Karpas-422 (cell line): ENCODE measurements at regions not wholly inside any gene's neighbourhood (a gene's known extent, or its start where the extent isn't known, plus 50 kb on each side); places are given as distances from the start of the nearest gene placed in this dataset.
A peak's percentile ranks its signal among the peaks of the same experiment; 100 is the strongest.

Experiments used
- DNase-seq: peaks from one replicate; pipeline ENCODE4 v3.0.0-alpha.2; 2015
- H2AFZ ChIP-seq: fragments of 200-600 bp; sonication (generic); 2 replicates; pipeline ENCODE4 v1.6.1; 2014; ENCODE audit warnings: antibody characterized with exemption, low read length, mixed read lengths
- H3K27ac ChIP-seq: fragments of 200-600 bp; sonication (generic); 2 replicates; pipeline ENCODE4 v1.5.1; 2014; ENCODE audit warnings: mild to moderate bottlenecking, low read length, moderate library complexity
- H3K27me3 ChIP-seq: fragments of 200-600 bp; sonication (generic); 2 replicates; pipeline ENCODE4 v1.6.1; 2014; ENCODE audit warnings: low read length, mixed read lengths
- H3K36me3 ChIP-seq: fragments of 200-600 bp; sonication (generic); 2 replicates; pipeline ENCODE4 v1.6.1; 2014; ENCODE audit warnings: low read length, mixed read lengths; ENCODE audit not compliant: insufficient read depth
- H3K4me1 ChIP-seq: fragments of 200-600 bp; sonication (generic); 2 replicates; pipeline ENCODE4 v1.6.1; 2014; ENCODE audit warnings: mild to moderate bottlenecking, low read length, mixed read lengths
- H3K4me2 ChIP-seq: fragments of 200-600 bp; sonication (generic); 2 replicates; pipeline ENCODE4 v1.6.1; 2014; ENCODE audit warnings: low read length, low read depth, mild to moderate bottlenecking; ENCODE audit not compliant: poor library complexity, severe bottlenecking
- H3K4me3 ChIP-seq: fragments of 200-600 bp; sonication (generic); 2 replicates; pipeline ENCODE4 v1.5.1; 2014; ENCODE audit warnings: mild to moderate bottlenecking, antibody characterized with exemption, low read length, mixed read lengths
- H3K79me2 ChIP-seq: fragments of 200-600 bp; sonication (generic); 2 replicates; pipeline ENCODE4 v1.6.1; 2014; ENCODE audit warnings: mild to moderate bottlenecking, low read length, mixed read lengths
- H3K9ac ChIP-seq: fragments of 200-600 bp; sonication (generic); 2 replicates; pipeline ENCODE4 v1.6.0; 2014; ENCODE audit warnings: low read length
- H3K9me2 ChIP-seq: fragments of 200-600 bp; sonication (generic), shearing (Covaris generic); replicated peaks from 2 replicates; pipeline ENCODE4 v1.6.0; 2014; ENCODE audit warnings: mild to moderate bottlenecking, low read length, moderate library complexity; ENCODE audit not compliant: insufficient read depth
- H3K9me3 ChIP-seq: fragments of 300-700, 200-600 bp; sonication (generic); 2 replicates; pipeline ENCODE4 v1.6.1; 2014; ENCODE audit warnings: low read length, mixed read lengths
- H4K20me1 ChIP-seq: fragments of 200-600 bp; sonication (generic); 2 replicates; pipeline ENCODE4 v1.6.1; 2014; ENCODE audit warnings: mild to moderate bottlenecking, antibody characterized with exemption, low read length, low read depth; ENCODE audit not compliant: insufficient read depth

DNA sequence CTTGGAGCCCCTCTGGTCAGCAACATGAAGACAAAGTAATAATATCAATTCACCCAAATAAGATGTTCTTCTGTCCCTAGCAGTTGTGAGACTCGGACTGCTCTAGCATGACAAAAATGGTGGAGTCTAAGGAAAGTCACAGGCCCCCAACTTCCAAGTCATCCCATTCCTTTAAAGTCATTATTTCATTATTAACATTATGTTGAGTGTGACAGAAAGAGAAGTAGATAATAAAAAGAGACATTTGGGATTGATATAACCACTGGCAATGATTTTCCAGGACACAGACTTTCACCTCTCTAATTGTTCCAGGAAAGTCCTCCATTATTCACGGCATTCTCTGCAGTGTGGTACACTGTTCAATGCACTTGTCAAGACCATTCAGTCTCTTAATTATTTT is 1533.0 kb upstream of the TENM4 start:
- Histone ChIP-seq H3K79me2 (no peaks in the 10 kb centered on the region), H3K27ac (no peak overlapping the region), H3K27me3 (no peaks in the 10 kb centered on the region), H3K9me2 (peaks cover 4% of the 10 kb centered on the region; the same call in 1 of the 2 replicates), H3K9ac (no peak overlapping the region), H3K9me3 (peaks cover 11% of the 10 kb centered on the region), H3K4me3 (no peak overlapping the region), H2AFZ (no peak overlapping the region), H3K36me3 (no peaks in the 10 kb centered on the region), H4K20me1 (no peaks in the 10 kb centered on the region), H3K4me1 (no peaks in the 10 kb centered on the region), H3K4me2 (no peak overlapping the region)
- DNase-seq = no peak

DNA sequence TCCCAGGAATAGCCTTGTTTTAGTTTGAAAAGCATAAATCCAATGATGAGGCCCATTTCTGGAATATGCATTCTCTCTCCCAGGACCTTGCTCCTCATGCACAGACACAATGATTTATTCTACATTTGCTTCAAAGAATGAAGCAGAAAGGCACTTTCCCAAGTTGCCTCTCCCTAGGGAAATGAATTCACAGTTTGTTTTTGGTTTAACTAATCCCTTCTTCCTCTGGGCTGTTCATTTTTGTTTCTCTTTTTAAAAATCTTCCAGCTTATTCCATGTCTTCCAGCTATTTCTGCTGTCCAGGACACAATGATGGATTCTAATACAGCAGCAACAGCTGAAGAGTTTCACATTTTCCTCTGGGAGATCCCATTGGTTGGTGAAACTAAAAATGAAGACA is 1529.2 kb upstream of the TENM4 start:
- no peak overlapping the region for H3K4me3 ChIP-seq
- no peak overlapping the region for H3K27ac ChIP-seq
- H3K9me3 ChIP-seq = peaks cover 11% of the 10 kb centered on the region
- H4K20me1 ChIP-seq = no peaks in the 10 kb centered on the region
- DNase-seq = no peak
- no peak overlapping the region for H3K4me2 ChIP-seq
- no peaks in the 10 kb centered on the region for H3K36me3 ChIP-seq
- peaks cover 4% of the 10 kb centered on the region; the same call in 1 of the 2 replicates for H3K9me2 ChIP-seq
- no peaks in the 10 kb centered on the region for H3K79me2 ChIP-seq
- H3K4me1 ChIP-seq = no peaks in the 10 kb centered on the region
- no peaks in the 10 kb centered on the region for H3K27me3 ChIP-seq
- H3K9ac ChIP-seq = no peak overlapping the region
- no peak overlapping the region for H2AFZ ChIP-seq

GRCh38 chr11:80967649-80968048 is 1526.8 kb upstream of the TENM4 start:
- no peak for DNase-seq
- H3K4me3 ChIP-seq = no peak overlapping the region
- no peaks in the 10 kb centered on the region for H3K79me2 ChIP-seq
- peak overlapping the region; percentile 14 for H3K4me2 ChIP-seq
- no peak overlapping the region for H2AFZ ChIP-seq
- no peaks in the 10 kb centered on the region for H3K9me2 ChIP-seq
- peaks cover 7% of the 10 kb centered on the region for H3K9me3 ChIP-seq
- H3K36me3 ChIP-seq = no peaks in the 10 kb centered on the region
- no peaks in the 10 kb centered on the region for H3K27me3 ChIP-seq
- H4K20me1 ChIP-seq = no peaks in the 10 kb centered on the region
- H3K9ac ChIP-seq = no peak overlapping the region
- no peaks in the 10 kb centered on the region for H3K4me1 ChIP-seq
- H3K27ac ChIP-seq = no peak overlapping the region

DNA sequence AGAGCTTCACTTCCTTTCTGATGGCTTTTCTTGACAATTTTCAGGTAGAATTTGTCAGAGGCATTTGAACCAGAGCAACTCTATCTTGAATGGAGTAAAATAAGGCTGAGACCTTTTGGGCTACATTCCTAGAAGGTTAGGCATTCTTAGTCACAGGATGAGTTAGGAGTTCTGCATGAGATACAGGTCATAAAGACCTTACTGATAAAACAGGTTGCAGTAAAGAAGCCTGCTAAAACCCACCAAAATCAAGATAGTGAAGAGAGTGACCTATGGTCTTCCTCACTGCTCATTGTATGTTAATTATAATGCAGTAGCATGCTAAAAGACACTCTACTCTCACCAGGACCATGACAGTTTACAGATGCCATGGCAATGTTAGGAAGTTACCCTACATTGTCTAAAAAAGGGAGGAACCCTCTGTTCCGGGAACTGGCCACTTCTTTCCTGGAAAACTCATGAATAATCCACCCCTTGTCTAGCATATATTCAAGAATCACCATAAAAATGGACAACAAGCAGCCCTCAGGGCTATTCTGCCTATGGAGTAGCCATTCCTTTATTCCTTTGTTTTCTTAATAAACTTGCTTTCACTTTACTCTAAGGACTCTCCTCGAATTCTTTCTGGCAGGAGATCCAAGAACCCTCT is 1519.7 kb upstream of the TENM4 start:
- no peaks in the 10 kb centered on the region for H3K79me2 ChIP-seq
- H3K4me1 ChIP-seq = no peaks in the 10 kb centered on the region
- H4K20me1 ChIP-seq = no peaks in the 10 kb centered on the region
- no peak overlapping the region for H3K9ac ChIP-seq
- H3K9me3 ChIP-seq = peaks cover 8% of the 10 kb centered on the region
- H3K36me3 ChIP-seq = no peaks in the 10 kb centered on the region
- no peaks in the 10 kb centered on the region; the same call in 1 of the 2 replicates for H3K9me2 ChIP-seq
- no peak overlapping the region for H3K4me2 ChIP-seq
- no peak overlapping the region for H2AFZ ChIP-seq
- DNase-seq = no peak
- H3K27ac ChIP-seq = no peak overlapping the region
- no peak overlapping the region for H3K4me3 ChIP-seq
- no peaks in the 10 kb centered on the region for H3K27me3 ChIP-seq

DNA sequence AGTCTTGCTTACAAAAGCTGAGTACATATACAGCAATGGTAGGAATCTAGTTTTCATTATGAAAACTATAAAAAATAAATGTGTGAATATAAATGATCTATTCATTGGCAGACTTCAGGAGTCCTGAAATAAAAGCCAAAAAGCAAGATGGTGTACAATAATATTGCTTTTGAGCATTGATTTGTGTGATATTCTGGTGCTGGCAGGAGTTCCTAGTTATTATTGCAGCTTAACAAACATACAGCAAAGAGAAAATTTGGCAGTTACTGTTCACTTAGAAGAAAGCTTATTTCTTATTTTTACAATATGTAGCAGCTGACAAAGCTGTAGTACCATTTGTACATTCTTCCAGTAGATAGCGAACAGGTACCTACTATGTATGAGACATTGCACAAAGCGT is 1518.9 kb upstream of the TENM4 start:
- H3K9me2 ChIP-seq = no peaks in the 10 kb centered on the region; the same call in 1 of the 2 replicates
- H3K79me2 ChIP-seq = no peaks in the 10 kb centered on the region
- no peak overlapping the region for H3K4me2 ChIP-seq
- H3K9ac ChIP-seq = no peak overlapping the region
- no peak overlapping the region for H3K27ac ChIP-seq
- H2AFZ ChIP-seq = no peak overlapping the region
- no peaks in the 10 kb centered on the region for H4K20me1 ChIP-seq
- peaks cover 8% of the 10 kb centered on the region for H3K9me3 ChIP-seq
- no peak for DNase-seq
- H3K27me3 ChIP-seq = no peaks in the 10 kb centered on the region
- no peak overlapping the region for H3K4me3 ChIP-seq
- no peaks in the 10 kb centered on the region for H3K4me1 ChIP-seq
- no peaks in the 10 kb centered on the region for H3K36me3 ChIP-seq

GRCh38 chr11:80958987-80959386 is 1518.2 kb upstream of the TENM4 start:
- Histone ChIP-seq H3K9me3 (peaks cover 8% of the 10 kb centered on the region), H3K36me3 (no peaks in the 10 kb centered on the region), H3K4me2 (no peak overlapping the region), H3K4me3 (no peak overlapping the region), H3K9me2 (no peaks in the 10 kb centered on the region; the same call in 1 of the 2 replicates), H2AFZ (no peak overlapping the region), H3K27ac (no peak overlapping the region), H3K9ac (no peak overlapping the region), H3K27me3 (no peaks in the 10 kb centered on the region), H3K4me1 (no peaks in the 10 kb centered on the region), H4K20me1 (no peaks in the 10 kb centered on the region), H3K79me2 (no peaks in the 10 kb centered on the region)
- no peak for DNase-seq

GRCh38 chr11:80958361-80958760 is 1517.5 kb upstream of the TENM4 start:
- Histone ChIP-seq H3K79me2 (no peaks in the 10 kb centered on the region), H4K20me1 (no peaks in the 10 kb centered on the region), H3K27ac (no peak overlapping the region), H3K27me3 (no peaks in the 10 kb centered on the region), H3K4me1 (no peaks in the 10 kb centered on the region), H3K9me3 (peaks cover 8% of the 10 kb centered on the region; the same call in 1 of the 2 replicates), H2AFZ (no peak overlapping the region), H3K4me3 (no peak overlapping the region), H3K9ac (no peak overlapping the region), H3K36me3 (no peaks in the 10 kb centered on the region), H3K4me2 (no peak overlapping the region), H3K9me2 (no peaks in the 10 kb centered on the region; the same call in 1 of the 2 replicates)
- DNase-seq = no peak

GRCh38 chr11:80955588-80955987 is 1514.8 kb upstream of the TENM4 start:
- Histone ChIP-seq H3K9me3 (peaks cover 19% of the 10 kb centered on the region), H3K27ac (no peak overlapping the region), H4K20me1 (no peaks in the 10 kb centered on the region), H3K9ac (no peak overlapping the region), H3K4me2 (no peak overlapping the region), H3K4me3 (no peak overlapping the region), H3K4me1 (no peaks in the 10 kb centered on the region), H3K36me3 (no peaks in the 10 kb centered on the region), H2AFZ (no peak overlapping the region), H3K27me3 (no peaks in the 10 kb centered on the region), H3K79me2 (no peaks in the 10 kb centered on the region), H3K9me2 (no peaks in the 10 kb centered on the region; the same call in 1 of the 2 replicates)
- DNase-seq = no peak
